ENCODE measurements at regions not wholly inside any gene's neighbourhood (a gene's known extent, or its start where the extent isn't known, plus 50 kb on each side); places are given as distances from the start of the nearest gene placed in this dataset.
A peak's percentile ranks its signal among the peaks of the same experiment; 100 is the strongest.

- Histone ChIP-seq H4K20me1 (replicated peaks; ENCODE audit: insufficient read depth) (no peaks in the 10 kb centered on the region), H2AFZ (0 out of 2 replicates have a peak overlapping the region, but pooled peaks have one; percentile 47), H3F3A (replicated peaks; ENCODE audit: low read depth) (no peaks in the 10 kb centered on the region), H3K27ac (ENCODE audit: low read depth) (no peak overlapping the region), H3K79me2 (replicated peaks; ENCODE audit: insufficient read depth) (no peaks in the 10 kb centered on the region), H3K27me3 (ENCODE audit: insufficient read depth) (no peaks in the 10 kb centered on the region), H3K9me2 (ENCODE audit: insufficient read depth) (peaks cover 4% of the 10 kb centered on the region; the same call in 1 of the 2 replicates), H3K36me3 (ENCODE audit: insufficient read depth) (no peaks in the 10 kb centered on the region), H3K4me1 (ENCODE audit: insufficient read depth) (peaks cover 12% of the 10 kb centered on the region), H3K4me2 (no peak overlapping the region), H3K4me3 (no peak overlapping the region)
- Mint-ChIP-seq H3K4me1 (peaks cover 45% of the 10 kb centered on the region), H3K9me3 (no peaks in the 10 kb centered on the region), H3K36me3 (ENCODE audit: low read depth) (no peaks in the 10 kb centered on the region), H3K27me3 (ENCODE audit: insufficient read depth, low read depth, poor library complexity) (peaks cover 2% of the 10 kb centered on the region), H3K27ac (no peak overlapping the region), H3K4me3 (no peak overlapping the region)
- TF ChIP-seq EZH2 (IDR thresholded peaks at IDR 0.05; ENCODE audit: low read depth, unreplicated experiment) (no peak), JUNB (IDR thresholded peaks at IDR 0.05; ENCODE audit: unreplicated experiment) (no peak), CREB1 (CRISPR knock-in tag; IDR thresholded peaks at IDR 0.05; ENCODE audit: low read depth) (no peak), ZNF331 (CRISPR knock-in tag; IDR thresholded peaks at IDR 0.05; ENCODE audit: low read depth) (no peak), REST (IDR thresholded peaks at IDR 0.05; ENCODE audit: unreplicated experiment) (no peak), NANOG (IDR thresholded peaks at IDR 0.05; ENCODE audit: borderline replicate concordance) (no peak), CTCF (conservative IDR thresholded peaks at IDR 0.05; ENCODE audit: low read depth in 2 of 2) (no peak), EZH2phosphoT487 (IDR thresholded peaks at IDR 0.05; ENCODE audit: unreplicated experiment) (no peak), POLR2AphosphoS5 (IDR thresholded peaks at IDR 0.05; ENCODE audit: low read depth) (no peak), ZNF114 (CRISPR knock-in tag; IDR thresholded peaks at IDR 0.05) (no peak)
- TF ChIP-seq, protein P1, sequence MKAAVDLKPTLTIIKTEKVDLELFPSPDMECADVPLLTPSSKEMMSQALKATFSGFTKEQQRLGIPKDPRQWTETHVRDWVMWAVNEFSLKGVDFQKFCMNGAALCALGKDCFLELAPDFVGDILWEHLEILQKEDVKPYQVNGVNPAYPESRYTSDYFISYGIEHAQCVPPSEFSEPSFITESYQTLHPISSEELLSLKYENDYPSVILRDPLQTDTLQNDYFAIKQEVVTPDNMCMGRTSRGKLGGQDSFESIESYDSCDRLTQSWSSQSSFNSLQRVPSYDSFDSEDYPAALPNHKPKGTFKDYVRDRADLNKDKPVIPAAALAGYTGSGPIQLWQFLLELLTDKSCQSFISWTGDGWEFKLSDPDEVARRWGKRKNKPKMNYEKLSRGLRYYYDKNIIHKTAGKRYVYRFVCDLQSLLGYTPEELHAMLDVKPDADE (IDR thresholded peaks at IDR 0.05): no peak
- TF ChIP-seq, protein P2, sequence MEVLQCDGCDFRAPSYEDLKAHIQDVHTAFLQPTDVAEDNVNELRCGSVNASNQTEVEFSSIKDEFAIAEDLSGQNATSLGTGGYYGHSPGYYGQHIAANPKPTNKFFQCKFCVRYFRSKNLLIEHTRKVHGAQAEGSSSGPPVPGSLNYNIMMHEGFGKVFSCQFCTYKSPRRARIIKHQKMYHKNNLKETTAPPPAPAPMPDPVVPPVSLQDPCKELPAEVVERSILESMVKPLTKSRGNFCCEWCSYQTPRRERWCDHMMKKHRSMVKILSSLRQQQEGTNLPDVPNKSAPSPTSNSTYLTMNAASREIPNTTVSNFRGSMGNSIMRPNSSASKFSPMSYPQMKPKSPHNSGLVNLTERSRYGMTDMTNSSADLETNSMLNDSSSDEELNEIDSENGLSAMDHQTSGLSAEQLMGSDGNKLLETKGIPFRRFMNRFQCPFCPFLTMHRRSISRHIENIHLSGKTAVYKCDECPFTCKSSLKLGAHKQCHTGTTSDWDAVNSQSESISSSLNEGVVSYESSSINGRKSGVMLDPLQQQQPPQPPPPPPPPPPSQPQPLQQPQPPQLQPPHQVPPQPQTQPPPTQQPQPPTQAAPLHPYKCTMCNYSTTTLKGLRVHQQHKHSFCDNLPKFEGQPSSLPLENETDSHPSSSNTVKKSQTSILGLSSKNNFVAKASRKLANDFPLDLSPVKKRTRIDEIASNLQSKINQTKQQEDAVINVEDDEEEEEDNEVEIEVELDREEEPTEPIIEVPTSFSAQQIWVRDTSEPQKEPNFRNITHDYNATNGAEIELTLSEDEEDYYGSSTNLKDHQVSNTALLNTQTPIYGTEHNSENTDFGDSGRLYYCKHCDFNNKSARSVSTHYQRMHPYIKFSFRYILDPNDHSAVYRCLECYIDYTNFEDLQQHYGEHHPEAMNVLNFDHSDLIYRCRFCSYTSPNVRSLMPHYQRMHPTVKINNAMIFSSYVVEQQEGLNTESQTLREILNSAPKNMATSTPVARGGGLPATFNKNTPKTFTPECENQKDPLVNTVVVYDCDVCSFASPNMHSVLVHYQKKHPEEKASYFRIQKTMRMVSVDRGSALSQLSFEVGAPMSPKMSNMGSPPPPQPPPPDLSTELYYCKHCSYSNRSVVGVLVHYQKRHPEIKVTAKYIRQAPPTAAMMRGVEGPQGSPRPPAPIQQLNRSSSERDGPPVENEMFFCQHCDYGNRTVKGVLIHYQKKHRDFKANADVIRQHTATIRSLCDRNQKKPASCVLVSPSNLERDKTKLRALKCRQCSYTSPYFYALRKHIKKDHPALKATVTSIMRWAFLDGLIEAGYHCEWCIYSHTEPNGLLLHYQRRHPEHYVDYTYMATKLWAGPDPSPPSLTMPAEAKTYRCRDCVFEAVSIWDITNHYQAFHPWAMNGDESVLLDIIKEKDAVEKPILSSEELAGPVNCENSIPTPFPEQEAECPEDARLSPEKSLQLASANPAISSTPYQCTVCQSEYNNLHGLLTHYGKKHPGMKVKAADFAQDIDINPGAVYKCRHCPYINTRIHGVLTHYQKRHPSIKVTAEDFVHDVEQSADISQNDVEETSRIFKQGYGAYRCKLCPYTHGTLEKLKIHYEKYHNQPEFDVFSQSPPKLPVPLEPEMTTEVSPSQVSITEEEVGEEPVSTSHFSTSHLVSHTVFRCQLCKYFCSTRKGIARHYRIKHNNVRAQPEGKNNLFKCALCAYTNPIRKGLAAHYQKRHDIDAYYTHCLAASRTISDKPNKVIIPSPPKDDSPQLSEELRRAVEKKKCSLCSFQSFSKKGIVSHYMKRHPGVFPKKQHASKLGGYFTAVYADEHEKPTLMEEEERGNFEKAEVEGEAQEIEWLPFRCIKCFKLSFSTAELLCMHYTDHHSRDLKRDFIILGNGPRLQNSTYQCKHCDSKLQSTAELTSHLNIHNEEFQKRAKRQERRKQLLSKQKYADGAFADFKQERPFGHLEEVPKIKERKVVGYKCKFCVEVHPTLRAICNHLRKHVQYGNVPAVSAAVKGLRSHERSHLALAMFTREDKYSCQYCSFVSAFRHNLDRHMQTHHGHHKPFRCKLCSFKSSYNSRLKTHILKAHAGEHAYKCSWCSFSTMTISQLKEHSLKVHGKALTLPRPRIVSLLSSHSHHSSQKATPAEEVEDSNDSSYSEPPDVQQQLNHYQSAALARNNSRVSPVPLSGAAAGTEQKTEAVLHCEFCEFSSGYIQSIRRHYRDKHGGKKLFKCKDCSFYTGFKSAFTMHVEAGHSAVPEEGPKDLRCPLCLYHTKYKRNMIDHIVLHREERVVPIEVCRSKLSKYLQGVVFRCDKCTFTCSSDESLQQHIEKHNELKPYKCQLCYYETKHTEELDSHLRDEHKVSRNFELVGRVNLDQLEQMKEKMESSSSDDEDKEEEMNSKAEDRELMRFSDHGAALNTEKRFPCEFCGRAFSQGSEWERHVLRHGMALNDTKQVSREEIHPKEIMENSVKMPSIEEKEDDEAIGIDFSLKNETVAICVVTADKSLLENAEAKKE (CRISPR knock-in tag; IDR thresholded peaks at IDR 0.05): no peak
- ATAC-seq (no peak), DNase-seq (ENCODE audit: low spot score) (no peak)
Measured at GRCh38 chr5:142433526-142434321, 108.9 kb upstream of the SPRY4 start.
